ENCODE measurements at regions not wholly inside any gene's neighbourhood (a gene's known extent, or its start where the extent isn't known, plus 50 kb on each side); places are given as distances from the start of the nearest gene placed in this dataset.

- TF ChIP-seq POLR2A (IDR thresholded peaks at IDR 0.05; ENCODE audit: low read length) = no peak
- TF ChIP-seq GATA1 (IDR thresholded peaks at IDR 0.05; ENCODE audit: low read depth, low read length) = no peak
Observed at GRCh38 chr4:156439576-156440200, 486.0 kb upstream of the CTSO start.
